GM23338 (cell line): ENCODE measurements at regions not wholly inside any gene's neighbourhood (a gene's known extent, or its start where the extent isn't known, plus 50 kb on each side); places are given as distances from the start of the nearest gene placed in this dataset.

ENCODE experiments used
- CTCF ChIP-seq, 2 experiments: fragments of 200-600 bp in 1 of 2; sonication (generic) in 1 of 2; conservative IDR thresholded peaks; 2 replicates each; pipeline versions ENCODE4 v1.5.1 to v1.6.1; 2016 to 2017; ENCODE audit warnings: antibody characterized with exemption in 2 of 2, low read depth in 2 of 2, mild to moderate bottlenecking in 2 of 2, moderate library complexity in 1 of 2
- REST ChIP-seq: IDR thresholded peaks from one replicate; pipeline ENCODE4 v1.6.1; 2018; ENCODE audit warnings: antibody characterized with exemption; ENCODE audit not compliant: unreplicated experiment

GRCh38 chr14:58849601-58850000, 211.8 kb downstream of the DACT1 start:
- TF ChIP-seq CTCF (conservative IDR thresholded peaks at IDR 0.05; ENCODE audit: low read depth in 2 of 2) (no peak), REST (no peak)
